ENCODE measurements at regions not wholly inside any gene's neighbourhood (a gene's known extent, or its start where the extent isn't known, plus 50 kb on each side); places are given as distances from the start of the nearest gene placed in this dataset.

- TF ChIP-seq POLR2A (IDR thresholded peaks at IDR 0.05) (no peak), CTCF (IDR thresholded peaks at IDR 0.05 in 4 of 5, conservative IDR thresholded peaks at IDR 0.05 in 1 of 5) (no peak)
Observed at GRCh38 chr6:116982401-116982800, 105.4 kb downstream of the RFX6 start.

Data from gastrocnemius medialis (tissue), 4 donors.